WTC11 (cell line): ENCODE measurements at regions not wholly inside any gene's neighbourhood (a gene's known extent, or its start where the extent isn't known, plus 50 kb on each side); places are given as distances from the start of the nearest gene placed in this dataset.

Experiments
- ATAC-seq: fragments of 200-7000 bp; cut with Tn5 transposase; 2 replicates; pipeline ENCODE4 v1.10.0; 2021; ENCODE audit warnings: mild to moderate bottlenecking, moderate library complexity
- CTCF ChIA-PET: fragments of 300-600 bp; sonication (Branson Sonifier 250); formaldehyde crosslinking; loops from one replicate; lab custom pipeline; 2021; ENCODE audit warnings: antibody characterized with exemption; lab: Charles Lee
- POLR2A ChIA-PET: fragments of 350-600 bp; sonication (Branson Sonifier 250); formaldehyde crosslinking; loops from one replicate; lab custom pipeline; 2021; ENCODE audit warnings: antibody characterized with exemption; lab: Charles Lee
- DNase-seq: peaks from one replicate; pipeline ENCODE4 v3.0.0; 2021; ENCODE audit warnings: low spot score
- H3K27ac Mint-ChIP-seq: 2 replicates; pipeline ENCODE4 v1.8.0; 2021; ENCODE audit warnings: mixed read lengths
- H3K27me3 Mint-ChIP-seq: 2 replicates; pipeline ENCODE4 v1.8.0; 2021; ENCODE audit warnings: low read depth, mild to moderate bottlenecking, moderate library complexity, mixed read lengths
- H3K36me3 Mint-ChIP-seq: 2 replicates; pipeline ENCODE4 v1.8.0; 2021; ENCODE audit warnings: mixed read lengths
- H3K4me1 Mint-ChIP-seq: 2 replicates; pipeline ENCODE4 v1.8.0; 2022; ENCODE audit warnings: mixed read lengths
- H3K4me3 Mint-ChIP-seq: 2 replicates; pipeline ENCODE4 v1.8.0; 2021; ENCODE audit warnings: mild to moderate bottlenecking, moderate library complexity, mixed read lengths
- H3K9me3 Mint-ChIP-seq: 2 replicates; pipeline ENCODE4 v1.8.0; 2021; ENCODE audit warnings: mixed read lengths
- ARID4B ChIP-seq: sonication (generic); formaldehyde crosslinking; IDR thresholded peaks from 2 replicates; pipeline ENCODE4 v1.8.0; 2023; ENCODE audit warnings: missing genetic modification reagents, mild to moderate bottlenecking, borderline replicate concordance
- CREB1 ChIP-seq: sonication (generic); formaldehyde crosslinking; IDR thresholded peaks from 2 replicates; pipeline ENCODE4 v1.8.0; 2023; ENCODE audit warnings: mild to moderate bottlenecking, missing genetic modification reagents
- CTCF ChIP-seq: fragments of 200-600 bp; IDR thresholded peaks from 2 replicates; pipeline ENCODE4 v1.8.0; 2022; ENCODE audit warnings: antibody characterized with exemption
- E2F5 ChIP-seq: sonication (generic); formaldehyde crosslinking; IDR thresholded peaks from 2 replicates; pipeline ENCODE4 v1.8.1; 2022; ENCODE audit warnings: mild to moderate bottlenecking, moderate library complexity, missing genetic modification reagents
- ELF4 ChIP-seq: sonication (generic); formaldehyde crosslinking; IDR thresholded peaks from 2 replicates; pipeline ENCODE4 v1.8.1; 2022; ENCODE audit warnings: low read depth, mild to moderate bottlenecking, moderate library complexity, missing genetic modification reagents
- EMX1 ChIP-seq: fragments of 250-450 bp; sonication (Bioruptor Pico); IDR thresholded peaks from 2 replicates; pipeline ENCODE4 v1.8.0; 2021; ENCODE audit warnings: mild to moderate bottlenecking
- ERG ChIP-seq: fragments of 250-450 bp; sonication (Bioruptor Pico); IDR thresholded peaks from 2 replicates; pipeline ENCODE4 v1.8.0; 2021; ENCODE audit warnings: mild to moderate bottlenecking
- GABPB1 ChIP-seq: sonication (generic); formaldehyde crosslinking; IDR thresholded peaks from 2 replicates; pipeline ENCODE4 v1.8.1; 2023; ENCODE audit warnings: mild to moderate bottlenecking, missing genetic modification reagents
- GRHL2 ChIP-seq: fragments of 250-450 bp; sonication (Bioruptor Pico); IDR thresholded peaks from 2 replicates; pipeline ENCODE4 v1.8.0; 2022; ENCODE audit warnings: mild to moderate bottlenecking, moderate library complexity; ENCODE audit not compliant: insufficient replicate concordance, severe bottlenecking
- MLX ChIP-seq: sonication (generic); formaldehyde crosslinking; IDR thresholded peaks from 2 replicates; pipeline ENCODE4 v1.8.1; 2023; ENCODE audit warnings: mild to moderate bottlenecking, missing genetic modification reagents, moderate library complexity
- MYBL2 ChIP-seq: sonication (generic); formaldehyde crosslinking; IDR thresholded peaks from 2 replicates; pipeline ENCODE4 v1.8.1; 2023; ENCODE audit warnings: mild to moderate bottlenecking, moderate library complexity, missing genetic modification reagents
- PRRX2 ChIP-seq: fragments of 250-450 bp; sonication (Bioruptor Pico); IDR thresholded peaks from 2 replicates; pipeline ENCODE4 v1.8.0; 2021; ENCODE audit warnings: mild to moderate bottlenecking
- RELA ChIP-seq: sonication (generic); formaldehyde crosslinking; IDR thresholded peaks from 2 replicates; pipeline ENCODE4 v1.8.1; 2022; ENCODE audit warnings: missing genetic modification reagents, mild to moderate bottlenecking, borderline replicate concordance
- SOX15 ChIP-seq: fragments of 250-450 bp; sonication (Bioruptor Pico); IDR thresholded peaks from 2 replicates; pipeline ENCODE4 v1.9.0; 2021; ENCODE audit warnings: mild to moderate bottlenecking
- TP53 ChIP-seq: sonication (generic); formaldehyde crosslinking; IDR thresholded peaks from 2 replicates; pipeline ENCODE4 v1.8.1; 2023; ENCODE audit warnings: mild to moderate bottlenecking, missing genetic modification reagents
- USF2 ChIP-seq: sonication (generic); formaldehyde crosslinking; IDR thresholded peaks from 2 replicates; pipeline ENCODE4 v1.8.1; 2023; ENCODE audit warnings: mild to moderate bottlenecking, missing genetic modification reagents, moderate library complexity
- ZBTB21 ChIP-seq: sonication (generic); formaldehyde crosslinking; IDR thresholded peaks from 2 replicates; pipeline ENCODE4 v1.8.1; 2023; ENCODE audit warnings: mild to moderate bottlenecking, missing genetic modification reagents, borderline replicate concordance
- ZNF263 ChIP-seq: sonication (generic); formaldehyde crosslinking; IDR thresholded peaks from 2 replicates; pipeline ENCODE4 v1.8.1; 2022; ENCODE audit warnings: low read depth, mild to moderate bottlenecking, moderate library complexity, missing genetic modification reagents
- ZNF425 ChIP-seq: fragments of 250-450 bp; sonication (Bioruptor Pico); conservative IDR thresholded peaks from 2 replicates; pipeline ENCODE4 v1.9.0; 2021; ENCODE audit warnings: mild to moderate bottlenecking
- ZNF671 ChIP-seq: fragments of 250-450 bp; sonication (Bioruptor Pico); IDR thresholded peaks from 2 replicates; pipeline ENCODE4 v1.8.0; 2021; ENCODE audit warnings: mild to moderate bottlenecking

GRCh38 chr4:152033621-152034020 lies 272.8 kb upstream of the GATB start:
- ATAC-seq (no peak), DNase-seq (no peak)
- peaks cover 2% of the 10 kb centered on the region; the same call in 1 of the 2 replicates for H3K4me1 Mint-ChIP-seq
- CTCF ChIA-PET, result no interaction called here
- TF ChIP-seq TP53 (CRISPR knock-in tag) (no peak), EMX1 (CRISPR knock-in tag) (no peak), SOX15 (CRISPR knock-in tag) (no peak), GRHL2 (CRISPR knock-in tag) (no peak), PRRX2 (CRISPR knock-in tag) (no peak)
- TF ChIP-seq, all 79 proteins: peak for 0
- Mint-ChIP-seq H3K36me3 (no peaks in the 10 kb centered on the region), H3K27me3 (no peaks in the 10 kb centered on the region; the same call in 1 of the 2 replicates), H3K27ac (no peak overlapping the region), H3K9me3 (peaks cover 10% of the 10 kb centered on the region), H3K4me3 (no peak overlapping the region)
- POLR2A ChIA-PET, result no interaction called here

- Mint-ChIP-seq H3K4me3 (no peak overlapping the region), H3K9me3 (peaks cover 10% of the 10 kb centered on the region), H3K27ac (no peak overlapping the region), H3K4me1 (peaks cover 2% of the 10 kb centered on the region; the same call in 1 of the 2 replicates), H3K36me3 (no peaks in the 10 kb centered on the region), H3K27me3 (no peaks in the 10 kb centered on the region; the same call in 1 of the 2 replicates)
- CTCF ChIA-PET, result no interaction called here
- POLR2A ChIA-PET, result no interaction called here
- DNase-seq, result no peak
- TF ChIP-seq ZBTB21, result no peak
- TF ChIP-seq ZNF425, result no peak
- no peak for TF ChIP-seq CREB1 (CRISPR knock-in tag)
- TF ChIP-seq SOX15 (CRISPR knock-in tag), result no peak
- no peak for TF ChIP-seq USF2
- TF ChIP-seq MLX (CRISPR knock-in tag), result no peak
- no peak for TF ChIP-seq RELA (CRISPR knock-in tag)
- no peak for TF ChIP-seq ELF4 (CRISPR knock-in tag)
- no peak for TF ChIP-seq ZNF671 (CRISPR knock-in tag)
- TF ChIP-seq MYBL2, result no peak
- no peak for TF ChIP-seq ARID4B
- no peak for TF ChIP-seq E2F5
- TF ChIP-seq GABPB1 (CRISPR knock-in tag), result no peak
- no peak for TF ChIP-seq CTCF
- TF ChIP-seq ZNF263 (CRISPR knock-in tag), result no peak
- TF ChIP-seq ERG, result no peak
- ATAC-seq, result no peak
Measured at GRCh38 chr4:152032722-152033131, 271.9 kb upstream of the GATB start.
